Testis (tissue), 2 donors: ENCODE measurements at regions not wholly inside any gene's neighbourhood (a gene's known extent, or its start where the extent isn't known, plus 50 kb on each side); places are given as distances from the start of the nearest gene placed in this dataset.

Source experiments
- CTCF ChIP-seq, 3 experiments: fragments of 450-650 bp in 2 of 3; fragments of 200-600 bp in 1 of 3; sonication (generic) in 1 of 3; IDR thresholded peaks; one replicate each; pipeline ENCODE4 v1.5.1; 2016 to 2019; ENCODE audit warnings: antibody characterized with exemption in 3 of 3, mild to moderate bottlenecking in 2 of 3, moderate library complexity in 1 of 3
- POLR2A ChIP-seq: fragments of 450-650 bp; IDR thresholded peaks from one replicate; pipeline ENCODE4 v1.6.1; 2017; ENCODE audit warnings: antibody characterized with exemption, mild to moderate bottlenecking, moderate library complexity

- TF ChIP-seq CTCF (IDR thresholded peaks at IDR 0.05) = no peak
- no peak for TF ChIP-seq POLR2A
Observed at GRCh38 chr9:7315746-7316145, 483.8 kb downstream of the DMAC1 start.
